Central memory CD8-positive, alpha-beta T cell (primary cell): ENCODE measurements at regions not wholly inside any gene's neighbourhood (a gene's known extent, or its start where the extent isn't known, plus 50 kb on each side); places are given as distances from the start of the nearest gene placed in this dataset.

Experiments used
- ATAC-seq: fragments of 150-1000 bp; cut with Tn5 transposase; replicated peaks from 2 replicates; pipeline ENCODE4 v1.10.0; 2022; ENCODE audit warnings: mild to moderate bottlenecking, moderate FRiP score, moderate number of reproducible peaks; ENCODE audit not compliant: poor library complexity, severe bottlenecking; ENCODE audit errors: extremely low read depth
- DNase-seq, 2 donors: peaks; one replicate each; pipeline ENCODE4 v3.0.0; 2021; ENCODE audit warnings: low spot score in 2 of 2
- H3K27ac Mint-ChIP-seq: one replicate; pipeline ENCODE4 v1.8.0; 2022; ENCODE audit warnings: low read depth, mild to moderate bottlenecking, moderate library complexity, mixed read lengths
- H3K27me3 Mint-ChIP-seq: one replicate; pipeline ENCODE4 v1.8.0; 2022; ENCODE audit warnings: mixed read lengths
- H3K36me3 Mint-ChIP-seq: one replicate; pipeline ENCODE4 v1.8.0; 2022; ENCODE audit warnings: mild to moderate bottlenecking, moderate library complexity, mixed read lengths; ENCODE audit not compliant: insufficient read depth
- H3K4me1 Mint-ChIP-seq: one replicate; pipeline ENCODE4 v1.8.0; 2022; ENCODE audit warnings: mixed read lengths
- H3K4me3 Mint-ChIP-seq: one replicate; pipeline ENCODE4 v1.8.0; 2022; ENCODE audit warnings: mild to moderate bottlenecking, moderate library complexity, mixed read lengths
- H3K9me3 Mint-ChIP-seq: one replicate; pipeline ENCODE4 v1.8.0; 2022; ENCODE audit warnings: mixed read lengths

DNA sequence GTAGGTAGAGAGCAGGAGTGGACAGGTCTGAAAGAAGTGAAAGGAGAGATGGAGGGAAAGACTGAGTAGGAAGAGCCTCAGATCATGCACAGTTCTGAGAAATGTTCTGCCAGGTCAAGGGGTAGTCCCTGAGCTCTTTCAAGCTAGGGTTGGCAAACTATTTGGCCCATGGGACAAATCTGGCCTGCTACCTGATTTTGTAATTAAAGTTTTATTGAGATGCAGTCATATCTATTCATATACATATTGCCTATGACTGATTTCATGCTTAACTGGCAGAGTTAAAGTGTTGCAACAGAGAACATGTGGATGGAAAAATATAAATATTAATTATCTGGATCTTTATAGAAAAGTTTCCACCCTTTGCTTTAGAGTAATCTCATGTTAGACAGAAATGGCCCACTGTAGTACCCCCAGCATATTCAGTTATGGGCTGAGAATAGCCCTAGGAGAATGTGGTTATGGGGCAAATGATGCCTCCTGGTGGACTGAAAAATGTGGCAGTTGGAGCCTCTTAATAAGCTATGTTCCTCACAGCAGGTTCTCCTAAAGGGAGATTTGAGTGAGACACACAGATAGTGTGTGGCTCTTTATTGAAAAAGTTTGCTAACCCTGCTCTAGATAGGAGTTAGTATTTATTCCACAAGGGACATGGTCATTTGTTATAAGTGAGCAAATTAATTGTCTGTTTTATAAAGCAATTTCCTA lies 476.9 kb downstream of the LRIG3 start:
- Mint-ChIP-seq H3K36me3 (no peaks in the 10 kb centered on the region), H3K27ac (no peak overlapping the region), H3K4me1 (no peaks in the 10 kb centered on the region), H3K27me3 (no peaks in the 10 kb centered on the region), H3K4me3 (no peak overlapping the region), H3K9me3 (peaks cover 16% of the 10 kb centered on the region)
- DNase-seq (no peak), ATAC-seq (no peak)

DNA sequence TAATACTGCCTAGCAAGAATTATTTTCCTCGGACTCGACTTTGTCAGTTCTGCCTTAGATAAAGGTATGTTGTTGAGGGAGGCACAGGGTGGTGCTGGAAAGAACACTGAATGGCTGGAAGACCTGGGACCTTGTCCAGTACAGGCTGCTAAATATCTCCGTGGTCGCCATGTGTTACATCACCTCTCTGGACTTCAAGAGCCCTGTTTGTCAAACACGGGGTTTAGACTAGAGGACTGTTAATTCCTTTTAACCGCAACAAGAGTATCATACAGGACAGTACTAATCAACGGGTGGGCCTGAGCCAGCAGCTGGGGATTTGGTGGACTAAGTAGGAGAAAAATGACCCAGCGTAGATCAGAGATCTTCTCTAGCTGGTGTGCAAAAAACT lies 476.3 kb downstream of the LRIG3 start:
- H3K4me1 Mint-ChIP-seq = no peaks in the 10 kb centered on the region
- H3K36me3 Mint-ChIP-seq = no peaks in the 10 kb centered on the region
- no peak overlapping the region for H3K27ac Mint-ChIP-seq
- H3K27me3 Mint-ChIP-seq = no peaks in the 10 kb centered on the region
- no peak overlapping the region for H3K4me3 Mint-ChIP-seq
- DNase-seq (no peak), ATAC-seq (no peak)
- peaks cover 16% of the 10 kb centered on the region for H3K9me3 Mint-ChIP-seq

GRCh38 chr12:58450868-58451482 lies 469.3 kb downstream of the LRIG3 start:
- H3K36me3 Mint-ChIP-seq = no peaks in the 10 kb centered on the region
- H3K4me1 Mint-ChIP-seq = no peaks in the 10 kb centered on the region
- H3K27ac Mint-ChIP-seq = no peak overlapping the region
- ATAC-seq (no peak), DNase-seq (no peak)
- no peak overlapping the region for H3K4me3 Mint-ChIP-seq
- peaks cover 14% of the 10 kb centered on the region for H3K9me3 Mint-ChIP-seq
- no peaks in the 10 kb centered on the region for H3K27me3 Mint-ChIP-seq

GRCh38 chr12:58452546-58452945 lies 467.8 kb downstream of the LRIG3 start:
- H3K27me3 Mint-ChIP-seq = no peaks in the 10 kb centered on the region
- no peak overlapping the region for H3K27ac Mint-ChIP-seq
- H3K36me3 Mint-ChIP-seq = no peaks in the 10 kb centered on the region
- H3K9me3 Mint-ChIP-seq = peaks cover 14% of the 10 kb centered on the region
- H3K4me3 Mint-ChIP-seq = no peak overlapping the region
- no peak for DNase-seq
- ATAC-seq = no peak
- no peaks in the 10 kb centered on the region for H3K4me1 Mint-ChIP-seq

GRCh38 chr12:58453306-58453705 lies 467.0 kb downstream of the LRIG3 start:
- Mint-ChIP-seq H3K4me3 (no peak overlapping the region), H3K27ac (no peak overlapping the region), H3K9me3 (peaks cover 14% of the 10 kb centered on the region), H3K27me3 (no peaks in the 10 kb centered on the region), H3K36me3 (no peaks in the 10 kb centered on the region), H3K4me1 (no peaks in the 10 kb centered on the region)
- no peak for ATAC-seq
- DNase-seq = no peak

DNA sequence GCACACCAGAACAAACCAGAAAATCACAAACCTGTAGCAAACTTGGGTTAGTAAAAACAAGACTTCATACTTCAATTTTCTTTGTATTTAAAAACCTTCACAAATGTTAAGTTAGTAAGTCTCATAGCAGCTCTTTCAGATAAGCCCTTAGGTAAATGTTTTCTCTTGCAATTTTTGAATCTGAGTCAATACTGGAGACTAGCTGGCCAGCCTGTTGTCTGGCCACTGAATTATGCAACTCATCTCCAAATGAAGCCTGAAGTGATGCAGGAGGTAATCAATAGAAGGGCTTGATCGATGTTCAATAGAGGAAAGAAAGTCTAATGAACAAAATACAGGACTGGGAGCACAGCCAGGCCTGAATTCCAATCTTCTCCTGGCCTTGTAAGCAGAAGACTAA lies 465.2 kb downstream of the LRIG3 start:
- DNase-seq (no peak), ATAC-seq (no peak)
- peaks cover 13% of the 10 kb centered on the region for H3K9me3 Mint-ChIP-seq
- peaks cover 1% of the 10 kb centered on the region for H3K36me3 Mint-ChIP-seq
- no peaks in the 10 kb centered on the region for H3K27me3 Mint-ChIP-seq
- no peak overlapping the region for H3K27ac Mint-ChIP-seq
- H3K4me3 Mint-ChIP-seq = no peak overlapping the region
- no peaks in the 10 kb centered on the region for H3K4me1 Mint-ChIP-seq

DNA sequence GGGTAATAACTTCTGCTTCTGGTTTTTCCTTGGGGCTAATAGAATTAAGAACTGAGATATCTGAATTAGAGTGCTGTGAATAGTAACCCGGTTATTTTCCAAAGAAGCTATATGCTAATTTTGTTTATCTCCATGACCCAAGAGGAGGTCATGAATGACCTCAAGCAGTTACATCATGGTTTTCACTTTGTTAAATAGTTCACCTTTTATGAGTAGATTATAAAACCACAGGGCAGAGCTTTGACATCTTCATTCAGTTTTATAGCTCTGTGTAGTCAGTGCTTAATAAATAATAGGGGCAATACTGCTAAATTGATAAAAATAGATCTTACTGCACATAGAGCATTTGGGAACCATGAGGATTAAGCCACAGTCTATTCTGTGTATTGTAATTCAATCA lies 462.2 kb downstream of the LRIG3 start:
- Mint-ChIP-seq H3K9me3 (peaks cover 6% of the 10 kb centered on the region), H3K4me3 (no peak overlapping the region), H3K4me1 (no peaks in the 10 kb centered on the region), H3K36me3 (peaks cover 1% of the 10 kb centered on the region), H3K27me3 (no peaks in the 10 kb centered on the region), H3K27ac (no peak overlapping the region)
- ATAC-seq (no peak), DNase-seq (no peak)

GRCh38 chr12:58459191-58459590 lies 461.1 kb downstream of the LRIG3 start:
- peaks cover 1% of the 10 kb centered on the region for H3K36me3 Mint-ChIP-seq
- no peak overlapping the region for H3K4me3 Mint-ChIP-seq
- no peaks in the 10 kb centered on the region for H3K27me3 Mint-ChIP-seq
- peaks cover 6% of the 10 kb centered on the region for H3K9me3 Mint-ChIP-seq
- H3K4me1 Mint-ChIP-seq = no peaks in the 10 kb centered on the region
- ATAC-seq (no peak), DNase-seq (no peak)
- H3K27ac Mint-ChIP-seq = no peak overlapping the region

DNA sequence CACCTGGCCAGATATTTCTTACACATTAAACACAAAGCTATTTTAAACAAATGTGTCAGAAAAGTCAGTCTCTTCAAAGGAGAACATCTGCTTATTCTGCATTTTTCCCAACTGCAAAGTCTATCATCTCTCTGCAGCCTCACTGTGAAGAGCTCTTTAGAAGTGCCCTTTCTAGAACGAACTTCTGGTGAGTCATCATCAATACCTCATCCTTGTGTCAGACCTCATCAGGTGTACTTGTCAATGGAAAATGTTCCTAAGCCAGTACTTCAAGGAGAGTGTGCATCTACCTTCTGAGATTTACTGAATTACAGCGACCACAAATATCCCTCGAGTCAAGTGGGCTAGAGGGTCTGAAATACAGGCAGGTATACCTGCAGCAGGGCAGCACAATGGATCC lies 457.3 kb downstream of the LRIG3 start:
- Mint-ChIP-seq H3K4me1 (no peaks in the 10 kb centered on the region), H3K36me3 (peaks cover 1% of the 10 kb centered on the region), H3K27me3 (no peaks in the 10 kb centered on the region), H3K9me3 (peaks cover 17% of the 10 kb centered on the region), H3K4me3 (no peak overlapping the region), H3K27ac (no peak overlapping the region)
- DNase-seq = no peak
- no peak for ATAC-seq

- no peaks in the 10 kb centered on the region for H3K36me3 Mint-ChIP-seq
- no peak overlapping the region for H3K27ac Mint-ChIP-seq
- no peak overlapping the region for H3K4me3 Mint-ChIP-seq
- DNase-seq (no peak), ATAC-seq (no peak)
- no peaks in the 10 kb centered on the region for H3K27me3 Mint-ChIP-seq
- H3K9me3 Mint-ChIP-seq = peaks cover 18% of the 10 kb centered on the region
- no peaks in the 10 kb centered on the region for H3K4me1 Mint-ChIP-seq
Measured at GRCh38 chr12:58465418-58465817, 454.9 kb downstream of the LRIG3 start.

DNA sequence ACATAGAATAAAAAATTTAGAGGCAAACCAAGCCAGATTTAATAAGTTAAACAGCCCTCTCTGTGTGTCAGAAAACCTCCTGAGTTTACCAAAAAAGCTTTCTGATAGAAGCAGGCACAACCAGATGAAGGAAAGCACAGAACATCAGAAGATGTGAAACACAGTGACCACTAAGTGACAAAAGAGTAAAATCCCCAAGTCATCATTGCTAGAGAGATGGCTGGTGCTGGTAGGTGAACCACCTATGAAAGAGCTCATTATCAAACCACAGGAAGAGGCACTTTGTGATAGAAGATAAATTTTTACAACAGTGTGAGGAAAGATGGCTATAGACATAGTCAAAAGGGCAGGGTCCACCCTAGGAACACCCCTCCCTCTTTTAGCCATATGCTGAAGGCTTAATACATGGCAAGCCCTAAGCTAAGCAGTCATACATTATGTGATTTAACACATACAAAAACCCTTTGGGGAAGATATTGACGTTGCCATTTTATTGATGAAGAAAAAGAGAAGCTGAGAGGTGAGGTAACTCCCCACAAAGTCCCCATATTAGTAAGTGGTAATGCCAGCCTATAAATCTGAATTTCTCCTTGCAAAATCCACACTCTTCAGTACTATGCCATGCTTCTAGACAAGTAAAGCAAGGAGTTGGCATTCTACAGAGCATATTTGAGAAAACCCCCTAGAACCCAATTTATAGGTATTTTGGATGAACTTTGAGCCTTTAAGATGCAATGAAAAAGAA lies 449.9 kb downstream of the LRIG3 start:
- H3K27ac Mint-ChIP-seq = no peak overlapping the region
- no peaks in the 10 kb centered on the region for H3K4me1 Mint-ChIP-seq
- no peaks in the 10 kb centered on the region for H3K27me3 Mint-ChIP-seq
- ATAC-seq (no peak), DNase-seq (no peak)
- H3K4me3 Mint-ChIP-seq = no peak overlapping the region
- no peaks in the 10 kb centered on the region for H3K36me3 Mint-ChIP-seq
- H3K9me3 Mint-ChIP-seq = peaks cover 15% of the 10 kb centered on the region

GRCh38 chr12:58479401-58479800 lies 440.9 kb downstream of the LRIG3 start:
- no peaks in the 10 kb centered on the region for H3K27me3 Mint-ChIP-seq
- ATAC-seq = no peak
- H3K4me1 Mint-ChIP-seq = no peaks in the 10 kb centered on the region
- no peaks in the 10 kb centered on the region for H3K36me3 Mint-ChIP-seq
- H3K27ac Mint-ChIP-seq = no peak overlapping the region
- H3K4me3 Mint-ChIP-seq = no peak overlapping the region
- H3K9me3 Mint-ChIP-seq = no peaks in the 10 kb centered on the region
- no peak for DNase-seq

GRCh38 chr12:58481811-58482210 lies 438.5 kb downstream of the LRIG3 start:
- DNase-seq (no peak), ATAC-seq (no peak)
- Mint-ChIP-seq H3K4me3 (no peak overlapping the region), H3K36me3 (no peaks in the 10 kb centered on the region), H3K9me3 (no peaks in the 10 kb centered on the region), H3K27me3 (no peaks in the 10 kb centered on the region), H3K4me1 (no peaks in the 10 kb centered on the region), H3K27ac (no peak overlapping the region)
